GM19397 (cell line): ENCODE measurements at regions not wholly inside any gene's neighbourhood (a gene's known extent, or its start where the extent isn't known, plus 50 kb on each side); places are given as distances from the start of the nearest gene placed in this dataset.

Source experiments
- ATAC-seq: cut with Tn5 transposase; IDR thresholded peaks from one replicate; pipeline ENCODE4 v1.9.1; 2021; ENCODE audit warnings: mild to moderate bottlenecking, moderate library complexity; ENCODE audit not compliant: unreplicated experiment

GRCh38 chr16:80198311-80199299 lies 342.2 kb upstream of the DYNLRB2 start:
- no peak for ATAC-seq

DNA sequence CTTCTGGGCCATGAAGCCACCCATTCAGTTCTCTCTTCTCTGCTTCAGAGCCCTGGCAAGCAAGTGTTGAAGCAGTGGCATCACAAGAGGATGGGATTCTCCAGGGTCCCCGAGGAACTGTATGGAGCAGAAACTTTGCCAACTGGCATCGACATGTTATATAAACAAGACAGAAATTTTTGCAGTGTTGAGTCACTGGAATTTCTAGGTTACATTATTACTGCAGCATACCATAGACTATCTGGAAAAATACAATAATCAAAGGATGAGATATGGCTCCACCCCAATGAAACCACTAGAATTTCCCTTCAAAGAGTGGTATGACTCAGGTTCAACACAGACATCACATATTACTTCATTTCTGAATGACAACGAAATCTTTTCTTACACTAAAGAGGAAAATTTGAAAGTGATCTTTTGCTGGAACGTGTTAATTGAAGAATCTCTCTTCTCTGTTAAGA lies 343.0 kb upstream of the DYNLRB2 start:
- no peak for ATAC-seq

- no peak for ATAC-seq
These were observed 348.9 kb upstream of the DYNLRB2 start for GRCh38 chr16:80191928-80192327.

DNA sequence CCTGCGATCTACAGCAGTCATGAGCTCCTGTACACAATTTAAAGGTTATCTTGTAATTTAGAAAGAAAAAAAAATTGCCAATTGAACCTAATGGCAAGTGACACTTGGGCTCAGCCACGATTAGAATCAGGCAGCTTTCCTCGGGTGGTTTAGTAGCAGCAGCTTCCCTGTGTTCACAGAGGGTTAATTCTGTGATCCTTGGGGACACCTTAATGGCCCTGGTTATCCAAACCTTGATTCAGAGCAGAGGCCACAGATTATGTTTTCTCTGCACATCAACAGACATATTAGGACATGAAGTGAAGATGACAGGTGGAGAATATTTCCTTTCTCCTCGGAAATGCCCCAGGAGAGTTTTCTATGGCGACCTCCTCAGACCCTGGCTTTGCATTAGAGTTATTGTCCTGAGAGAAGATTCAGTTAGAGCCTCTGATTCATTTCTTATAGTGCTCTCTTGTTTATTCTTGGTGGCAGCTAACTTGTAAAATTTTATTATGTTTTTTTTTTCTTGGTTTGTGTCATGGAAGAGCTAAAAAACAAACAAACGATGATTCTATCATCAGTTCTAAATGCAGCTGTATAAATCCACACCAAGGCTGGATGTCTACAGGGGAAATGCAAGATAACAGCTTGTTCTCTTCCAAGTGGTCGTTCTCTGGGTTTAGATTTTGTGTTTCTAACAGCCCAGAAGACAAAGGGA lies 351.2 kb upstream of the DYNLRB2 start:
- no peak for ATAC-seq

- ATAC-seq: no peak
These were observed 364.7 kb upstream of the DYNLRB2 start for GRCh38 chr16:80176114-80176513.

DNA sequence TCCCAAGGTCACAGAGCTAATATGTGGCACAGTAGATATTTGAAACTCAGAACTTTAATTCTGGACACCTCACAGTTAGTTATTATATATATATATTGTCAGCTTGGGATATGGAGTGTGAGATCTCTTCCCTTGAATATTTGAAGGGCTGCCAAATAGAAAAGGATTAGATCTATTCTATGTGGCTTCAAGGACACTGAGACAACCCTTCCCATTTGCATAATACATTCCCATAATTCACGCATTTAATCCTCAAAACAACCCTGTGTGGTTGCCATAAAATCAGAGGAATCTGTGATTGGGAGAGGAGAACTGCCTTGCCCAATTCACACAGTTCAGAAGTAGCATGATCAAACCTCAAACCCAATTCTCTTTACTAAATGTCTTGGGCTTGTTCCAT lies 365.8 kb upstream of the DYNLRB2 start:
- no peak for ATAC-seq

DNA sequence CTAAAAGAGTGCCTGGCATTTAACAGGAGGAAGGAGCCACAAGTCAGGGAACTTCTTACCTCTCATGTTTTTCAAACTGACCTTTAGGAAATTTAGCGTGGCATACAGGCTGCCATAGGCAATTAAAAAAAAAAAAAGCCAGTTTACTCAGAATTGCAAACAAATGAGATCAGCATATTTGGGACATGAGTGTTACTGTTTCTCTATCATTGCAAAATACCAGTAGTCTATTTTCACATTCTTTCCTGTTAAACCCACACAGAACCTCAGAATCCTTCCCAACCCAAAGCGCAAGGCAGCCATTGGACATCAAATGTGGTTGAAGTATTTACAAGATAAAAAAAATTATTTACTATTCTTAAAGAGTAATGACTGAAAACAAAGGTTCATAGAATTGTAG lies 366.4 kb upstream of the DYNLRB2 start:
- ATAC-seq: no peak

- no peak for ATAC-seq
These were observed 369.0 kb upstream of the DYNLRB2 start for GRCh38 chr16:80171746-80172145.

DNA sequence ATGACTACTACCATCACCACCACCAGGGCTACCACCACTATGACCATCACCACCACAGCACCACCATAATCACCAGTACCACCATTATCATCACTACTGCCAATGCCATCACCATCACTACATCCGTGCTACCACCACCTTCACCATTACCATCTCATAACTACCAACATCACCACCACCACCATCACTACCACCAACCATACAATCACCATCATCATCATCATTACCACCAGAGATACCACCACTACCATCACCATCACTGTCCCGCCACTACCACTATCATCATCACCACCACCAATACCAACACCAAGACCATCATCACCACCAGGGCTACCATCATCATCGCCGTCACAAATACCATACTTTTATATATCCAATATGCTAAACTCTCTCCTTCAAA lies 369.6 kb upstream of the DYNLRB2 start:
- ATAC-seq: no peak

- no peak for ATAC-seq
These were observed 373.0 kb upstream of the DYNLRB2 start for GRCh38 chr16:80167657-80168390.

- no peak for ATAC-seq
These were observed 374.7 kb upstream of the DYNLRB2 start for GRCh38 chr16:80166082-80166481.

- ATAC-seq: no peak
These were observed 375.7 kb upstream of the DYNLRB2 start for GRCh38 chr16:80164966-80165550.

GRCh38 chr16:80163339-80163738 lies 377.5 kb upstream of the DYNLRB2 start:
- no peak for ATAC-seq

DNA sequence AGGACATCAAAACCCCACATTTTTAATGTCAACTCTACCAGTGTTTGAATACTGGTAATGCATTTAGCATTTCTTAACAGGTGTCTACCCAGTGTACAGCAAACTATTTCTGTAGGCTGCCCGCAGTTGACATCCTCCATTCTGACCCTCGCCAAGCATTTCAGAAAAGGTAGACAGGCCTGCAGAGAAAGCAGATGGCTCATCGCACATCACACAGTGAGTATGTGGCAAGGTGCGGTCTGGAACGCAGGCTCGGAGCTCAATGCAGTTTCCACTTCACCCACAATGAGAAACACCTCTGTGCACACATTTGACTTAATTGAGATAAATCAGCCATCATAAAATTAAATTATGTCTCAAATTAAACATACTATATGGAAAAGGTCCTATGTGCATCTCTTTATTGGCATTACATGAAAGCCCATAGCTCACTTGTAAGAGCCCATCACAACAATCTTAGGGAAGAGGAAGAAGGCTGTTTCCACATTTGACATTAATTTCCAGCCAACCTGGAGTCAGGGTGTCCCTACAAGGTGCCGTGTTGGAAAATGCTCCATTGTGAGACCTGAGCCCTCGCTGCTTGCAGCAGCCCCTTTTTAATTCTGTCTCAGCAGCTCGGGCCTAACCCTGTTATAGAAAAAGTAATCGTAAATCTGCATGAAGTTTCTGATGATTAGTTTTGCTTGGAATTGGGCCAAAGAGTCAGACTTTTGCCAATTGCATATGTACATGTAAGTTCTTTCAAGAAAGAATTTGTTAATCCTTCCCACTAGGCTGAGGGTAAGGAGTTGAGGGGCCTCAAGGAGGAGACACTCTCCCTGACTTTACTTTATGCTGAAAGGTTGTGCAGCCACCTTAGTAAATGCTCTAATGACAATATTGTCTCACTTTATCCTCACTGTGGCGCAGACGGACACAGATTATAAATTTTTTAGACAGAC lies 378.7 kb upstream of the DYNLRB2 start:
- ATAC-seq: no peak

- no peak for ATAC-seq
These were observed 382.0 kb upstream of the DYNLRB2 start for GRCh38 chr16:80158766-80159165.

DNA sequence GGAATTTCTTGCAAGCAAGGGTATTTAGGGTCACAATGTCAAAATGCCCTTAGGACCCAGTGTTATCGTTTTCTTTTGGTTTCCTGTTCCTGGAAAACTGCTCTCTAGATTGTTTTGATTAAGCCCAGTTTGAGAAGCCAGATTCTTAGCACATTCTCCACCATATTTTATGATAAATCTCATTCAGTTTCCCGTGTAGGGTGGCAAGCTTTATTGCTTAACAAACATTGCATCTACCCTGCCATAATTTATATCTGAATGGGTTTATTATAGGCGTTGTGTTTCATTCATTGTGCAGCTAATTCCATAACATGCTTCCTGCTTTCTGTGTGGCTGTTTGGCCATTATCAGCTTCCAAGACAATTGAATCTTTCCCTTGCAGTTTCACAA lies 389.1 kb upstream of the DYNLRB2 start:
- no peak for ATAC-seq

DNA sequence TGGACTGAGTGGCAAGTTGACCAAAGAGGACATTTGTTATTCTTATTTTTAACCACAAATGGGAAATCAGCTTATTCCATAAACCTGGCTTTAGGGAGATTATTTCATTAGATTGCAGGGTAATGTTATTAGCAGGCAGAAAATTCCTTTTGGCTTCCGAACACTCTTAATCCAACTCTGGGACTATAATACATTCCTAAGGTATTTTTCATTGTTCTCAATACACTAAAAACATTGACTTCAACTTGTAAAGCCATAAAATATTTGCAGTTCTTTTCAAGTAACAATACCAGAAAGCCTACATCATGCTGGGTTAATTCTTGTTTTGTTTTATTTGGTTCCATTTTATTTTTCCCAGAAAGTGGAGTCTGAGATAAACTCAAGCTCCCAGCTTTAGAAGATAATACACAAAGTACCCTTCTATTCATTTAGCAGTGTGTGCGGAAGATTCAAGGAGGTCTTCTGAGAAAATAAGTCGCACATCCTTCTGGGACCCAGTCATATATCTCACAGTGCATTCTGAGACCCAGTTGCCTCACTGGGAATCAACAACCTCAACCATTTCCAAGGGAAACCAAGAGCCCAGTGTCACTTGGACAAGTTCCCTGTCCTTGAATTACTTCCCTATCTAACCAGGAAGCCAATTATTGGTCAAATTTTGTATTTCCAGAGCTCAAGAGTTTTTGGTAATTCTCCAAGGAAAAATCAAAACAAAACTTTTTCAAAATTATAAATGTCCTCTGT lies 389.6 kb upstream of the DYNLRB2 start:
- no peak for ATAC-seq

DNA sequence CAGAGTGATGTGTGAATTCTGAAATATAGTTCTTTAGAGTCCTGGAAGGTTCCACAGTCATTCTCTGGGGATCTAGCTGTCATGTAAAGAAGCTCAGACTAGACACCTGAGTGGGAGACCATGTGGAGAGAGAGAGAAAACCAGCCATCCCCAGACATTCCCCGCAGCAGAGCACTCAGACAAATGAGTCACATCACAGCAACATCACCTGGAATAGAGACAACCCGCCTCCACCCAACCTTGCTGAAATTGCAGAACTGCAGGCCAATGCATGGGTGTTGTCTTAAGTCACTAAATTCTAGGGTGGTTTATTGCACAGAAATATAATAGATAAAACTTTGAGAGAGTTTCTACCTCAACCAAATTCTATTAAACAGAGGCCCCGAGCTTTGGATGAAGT lies 392.0 kb upstream of the DYNLRB2 start:
- no peak for ATAC-seq

DNA sequence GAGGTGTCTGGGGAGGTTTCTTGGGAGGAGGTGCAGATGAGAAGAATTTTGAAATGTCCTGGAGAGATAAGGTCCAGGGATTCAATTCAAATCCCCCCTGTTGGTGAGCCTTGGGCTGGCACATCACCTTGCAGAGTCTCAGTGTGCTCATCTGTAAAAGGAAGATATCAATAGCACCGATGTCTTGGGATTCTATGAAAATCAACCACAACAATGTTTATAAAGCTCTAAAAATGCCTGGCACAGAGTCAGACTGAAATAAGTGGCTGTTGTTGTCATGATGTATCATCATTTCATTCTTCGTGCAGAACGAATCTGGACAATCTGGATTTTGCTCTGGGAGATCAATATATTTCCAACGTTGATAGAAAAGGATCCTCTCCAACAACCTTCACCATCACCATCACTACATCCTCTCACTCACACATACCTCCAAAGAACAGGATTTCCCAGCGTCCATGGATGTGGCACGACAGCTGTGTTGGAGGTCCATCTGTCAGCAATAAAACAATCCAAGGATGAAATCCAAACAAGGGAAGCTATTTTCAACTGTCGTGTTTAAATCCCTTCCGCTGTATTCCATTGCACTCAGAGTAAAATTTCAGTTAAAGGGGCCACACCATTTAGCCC lies 393.7 kb upstream of the DYNLRB2 start:
- no peak for ATAC-seq
